AG09319 (cell line): ENCODE measurements at regions not wholly inside any gene's neighbourhood (a gene's known extent, or its start where the extent isn't known, plus 50 kb on each side); places are given as distances from the start of the nearest gene placed in this dataset.

Experiments used
- DNase-seq: peaks from one replicate; pipeline ENCODE4 v3.0.0-alpha.2; 2010; ENCODE audit warnings: low read depth; ENCODE audit errors: extremely low read depth
- TF ChIP-seq, protein P1 (sequence below): IDR thresholded peaks from 2 replicates; pipeline ENCODE4 v1.5.1; 2011; ENCODE audit warnings: low read depth, mild to moderate bottlenecking, inconsistent platforms, low read length, moderate library complexity

GRCh38 chr3:154507727-154508126 lies 77.7 kb upstream of the GPR149 start:
- TF ChIP-seq, protein P1, sequence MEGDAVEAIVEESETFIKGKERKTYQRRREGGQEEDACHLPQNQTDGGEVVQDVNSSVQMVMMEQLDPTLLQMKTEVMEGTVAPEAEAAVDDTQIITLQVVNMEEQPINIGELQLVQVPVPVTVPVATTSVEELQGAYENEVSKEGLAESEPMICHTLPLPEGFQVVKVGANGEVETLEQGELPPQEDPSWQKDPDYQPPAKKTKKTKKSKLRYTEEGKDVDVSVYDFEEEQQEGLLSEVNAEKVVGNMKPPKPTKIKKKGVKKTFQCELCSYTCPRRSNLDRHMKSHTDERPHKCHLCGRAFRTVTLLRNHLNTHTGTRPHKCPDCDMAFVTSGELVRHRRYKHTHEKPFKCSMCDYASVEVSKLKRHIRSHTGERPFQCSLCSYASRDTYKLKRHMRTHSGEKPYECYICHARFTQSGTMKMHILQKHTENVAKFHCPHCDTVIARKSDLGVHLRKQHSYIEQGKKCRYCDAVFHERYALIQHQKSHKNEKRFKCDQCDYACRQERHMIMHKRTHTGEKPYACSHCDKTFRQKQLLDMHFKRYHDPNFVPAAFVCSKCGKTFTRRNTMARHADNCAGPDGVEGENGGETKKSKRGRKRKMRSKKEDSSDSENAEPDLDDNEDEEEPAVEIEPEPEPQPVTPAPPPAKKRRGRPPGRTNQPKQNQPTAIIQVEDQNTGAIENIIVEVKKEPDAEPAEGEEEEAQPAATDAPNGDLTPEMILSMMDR = no peak
- DNase-seq = no peak

DNA sequence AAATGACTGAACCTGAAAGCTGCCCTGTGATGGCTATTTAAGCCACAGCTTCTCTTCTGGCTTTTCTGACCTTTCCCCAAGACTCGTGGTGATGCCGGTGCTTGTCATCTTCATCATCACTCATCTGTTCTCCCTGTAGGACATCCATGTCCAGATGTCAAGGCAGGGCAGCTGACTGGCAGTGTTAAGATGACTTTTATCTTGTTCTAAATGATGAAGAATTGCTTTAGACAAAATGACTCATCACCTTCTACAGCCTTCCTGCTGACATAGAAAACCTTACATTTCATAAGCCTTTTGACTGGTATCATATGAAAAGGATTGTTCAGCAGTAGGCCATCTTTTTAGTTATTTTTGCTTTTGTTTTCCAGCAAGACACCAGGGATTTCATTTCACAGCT lies 67.0 kb upstream of the GPR149 start:
- TF ChIP-seq, protein P1 = no peak

DNA sequence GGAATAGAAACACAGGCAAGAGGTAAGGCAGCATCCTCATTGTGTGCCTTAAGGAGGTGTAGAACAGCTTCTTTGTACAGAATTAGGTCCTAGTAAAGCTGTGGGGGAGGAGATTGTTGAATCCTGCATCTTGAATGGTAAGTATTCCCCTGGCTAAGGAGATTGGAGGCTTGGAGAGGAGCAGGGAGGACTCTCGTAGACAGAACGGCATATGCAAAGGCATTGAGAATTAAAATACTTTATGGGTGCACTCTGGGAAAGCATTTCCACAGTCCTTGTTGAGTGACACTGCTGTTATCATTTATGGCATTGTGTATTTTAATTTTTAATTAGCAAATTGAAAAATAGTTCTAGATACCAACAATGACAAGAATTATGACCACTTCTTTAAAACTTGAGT lies 66.5 kb upstream of the GPR149 start:
- TF ChIP-seq, protein P1 = no peak
- no peak for DNase-seq

More for the DNA sequence above, 67.0 kb upstream of the GPR149 start:
- no peak for DNase-seq

GRCh38 chr3:154486949-154487348 lies 57.0 kb upstream of the GPR149 start:
- no peak for DNase-seq
- TF ChIP-seq, protein P1 = no peak

DNA sequence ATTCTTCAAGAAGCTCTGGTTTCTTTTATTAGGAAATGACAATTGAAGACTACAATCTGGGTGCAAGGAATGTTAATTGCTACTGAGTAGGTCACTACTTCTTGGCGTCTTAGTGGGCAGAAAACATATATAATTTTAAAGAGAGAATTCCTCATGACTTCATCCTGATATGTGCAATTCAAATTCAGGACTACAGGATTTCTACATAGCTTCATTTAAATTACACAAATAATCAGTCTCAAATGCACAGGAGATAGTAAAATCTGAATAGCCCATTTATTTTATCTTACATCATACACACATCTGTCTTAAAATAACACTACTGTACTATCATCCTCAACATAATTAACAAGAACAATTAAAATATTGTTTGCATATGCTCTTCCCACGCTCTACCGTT lies 52.5 kb upstream of the GPR149 start:
- TF ChIP-seq, protein P1 = no peak
- no peak for DNase-seq

DNA sequence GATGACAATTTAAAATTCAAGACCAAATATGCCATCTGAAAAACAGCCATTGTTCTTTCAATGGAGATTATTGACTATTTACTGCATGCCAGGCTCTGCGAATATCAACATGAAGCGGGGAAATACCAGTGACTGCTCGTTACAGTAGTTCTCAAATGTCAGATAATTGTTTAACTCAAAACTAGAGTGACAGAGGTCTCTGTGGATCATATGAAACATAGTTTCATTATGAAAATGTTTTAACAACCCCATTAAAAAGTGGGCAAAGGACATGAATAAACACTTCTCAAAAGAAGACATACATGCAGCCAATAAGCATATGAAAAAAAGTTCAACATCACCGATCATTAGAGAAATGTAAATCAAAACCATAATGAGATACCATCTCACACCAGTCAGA lies 50.0 kb upstream of the GPR149 start:
- DNase-seq = no peak
- TF ChIP-seq, protein P1 = no peak
